C4-2B (cell line): ENCODE measurements at regions not wholly inside any gene's neighbourhood (a gene's known extent, or its start where the extent isn't known, plus 50 kb on each side); places are given as distances from the start of the nearest gene placed in this dataset.

Source experiments
- H3K27ac ChIP-seq: fragments of 450-650 bp; 2 replicates; pipeline ENCODE4 v1.5.1; 2017
- ZFX ChIP-seq: fragments of 450-650 bp; IDR thresholded peaks from 2 replicates; pipeline ENCODE4 v1.6.1; 2017
- TF ChIP-seq, protein P1 (sequence below): fragments of 450-650 bp; conservative IDR thresholded peaks from 2 replicates; pipeline ENCODE4 v1.5.1; 2017; ENCODE audit warnings: mild to moderate bottlenecking

DNA sequence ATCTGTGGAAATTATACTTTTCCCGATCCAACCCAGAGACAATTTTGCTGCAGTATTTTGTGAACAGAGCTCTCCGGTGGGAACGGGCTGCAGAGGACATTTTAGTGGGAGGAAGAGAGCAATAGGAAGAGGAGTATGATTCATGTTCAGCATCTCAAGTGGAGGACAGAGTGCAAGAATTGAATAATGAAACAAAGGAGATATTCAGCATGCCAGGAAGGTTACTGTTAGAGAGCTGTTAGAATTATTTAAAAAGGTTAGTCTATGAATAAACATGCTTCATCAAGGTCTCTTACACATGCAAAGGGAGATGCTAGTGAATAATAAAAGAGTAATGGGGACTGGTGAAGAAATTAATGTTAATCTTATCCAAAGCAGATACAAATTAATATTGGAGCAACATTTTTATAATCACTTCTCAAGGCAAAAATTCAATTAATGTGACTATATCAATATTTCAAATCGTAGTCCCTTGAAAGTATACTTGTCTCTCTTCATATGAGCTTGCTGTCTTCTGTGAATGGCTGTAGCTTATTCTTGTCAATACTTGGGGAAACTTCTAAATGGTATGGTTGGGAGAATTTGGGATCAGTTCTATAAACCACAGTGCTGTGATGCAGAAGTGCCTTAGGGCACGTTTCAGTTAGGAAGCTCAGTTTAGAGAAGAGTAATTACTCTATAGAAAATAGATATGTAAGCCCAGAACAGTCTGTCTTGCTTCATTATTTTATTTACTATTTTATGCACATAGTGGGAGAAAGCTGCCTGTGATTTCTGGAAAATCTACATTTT lies 1165.8 kb downstream of the OLFM4 start:
- no peak overlapping the region for H3K27ac ChIP-seq
- TF ChIP-seq, protein P1, sequence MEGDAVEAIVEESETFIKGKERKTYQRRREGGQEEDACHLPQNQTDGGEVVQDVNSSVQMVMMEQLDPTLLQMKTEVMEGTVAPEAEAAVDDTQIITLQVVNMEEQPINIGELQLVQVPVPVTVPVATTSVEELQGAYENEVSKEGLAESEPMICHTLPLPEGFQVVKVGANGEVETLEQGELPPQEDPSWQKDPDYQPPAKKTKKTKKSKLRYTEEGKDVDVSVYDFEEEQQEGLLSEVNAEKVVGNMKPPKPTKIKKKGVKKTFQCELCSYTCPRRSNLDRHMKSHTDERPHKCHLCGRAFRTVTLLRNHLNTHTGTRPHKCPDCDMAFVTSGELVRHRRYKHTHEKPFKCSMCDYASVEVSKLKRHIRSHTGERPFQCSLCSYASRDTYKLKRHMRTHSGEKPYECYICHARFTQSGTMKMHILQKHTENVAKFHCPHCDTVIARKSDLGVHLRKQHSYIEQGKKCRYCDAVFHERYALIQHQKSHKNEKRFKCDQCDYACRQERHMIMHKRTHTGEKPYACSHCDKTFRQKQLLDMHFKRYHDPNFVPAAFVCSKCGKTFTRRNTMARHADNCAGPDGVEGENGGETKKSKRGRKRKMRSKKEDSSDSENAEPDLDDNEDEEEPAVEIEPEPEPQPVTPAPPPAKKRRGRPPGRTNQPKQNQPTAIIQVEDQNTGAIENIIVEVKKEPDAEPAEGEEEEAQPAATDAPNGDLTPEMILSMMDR = no peak
- no peak for TF ChIP-seq ZFX

DNA sequence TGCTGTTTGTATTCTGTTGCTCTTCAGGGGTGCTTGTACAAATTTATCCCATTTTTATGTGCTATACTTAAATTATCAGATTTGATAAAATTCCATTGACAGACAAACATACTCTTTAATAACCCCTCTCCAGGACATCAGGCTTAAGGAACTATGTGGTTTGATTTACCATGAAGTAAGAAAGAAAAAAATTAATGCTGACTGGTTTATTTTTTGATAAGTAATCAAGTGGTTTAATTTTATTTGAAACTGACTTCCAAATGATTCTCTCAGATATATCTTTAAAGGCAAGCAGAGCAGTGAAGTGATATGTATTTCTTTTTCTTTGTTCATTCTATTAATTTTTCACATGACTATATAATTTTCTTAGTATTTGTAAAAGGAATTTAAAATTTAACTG lies 1168.1 kb downstream of the OLFM4 start:
- TF ChIP-seq, protein P1 = no peak
- TF ChIP-seq ZFX = no peak
- no peak overlapping the region for H3K27ac ChIP-seq

DNA sequence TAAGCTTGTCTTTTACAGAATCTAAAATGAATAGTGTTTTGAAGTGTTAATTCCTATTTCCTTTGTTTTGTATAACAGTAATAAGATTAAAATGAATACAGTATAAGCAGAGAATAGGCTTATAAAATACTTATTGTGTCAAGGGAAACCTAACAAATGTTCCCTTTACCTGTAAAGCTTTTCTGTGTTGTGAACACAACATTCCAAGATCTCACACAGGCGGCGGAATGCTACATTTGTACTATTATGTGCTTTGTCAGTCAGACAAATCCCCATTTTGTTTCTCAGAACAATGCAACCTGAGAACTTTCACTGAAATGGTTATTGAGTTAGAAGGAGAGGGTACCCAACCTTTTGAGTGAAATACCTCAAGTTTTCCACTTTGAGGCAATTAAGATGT lies 1170.3 kb downstream of the OLFM4 start:
- H3K27ac ChIP-seq = no peak overlapping the region
- TF ChIP-seq ZFX = no peak
- TF ChIP-seq, protein P1 = no peak

DNA sequence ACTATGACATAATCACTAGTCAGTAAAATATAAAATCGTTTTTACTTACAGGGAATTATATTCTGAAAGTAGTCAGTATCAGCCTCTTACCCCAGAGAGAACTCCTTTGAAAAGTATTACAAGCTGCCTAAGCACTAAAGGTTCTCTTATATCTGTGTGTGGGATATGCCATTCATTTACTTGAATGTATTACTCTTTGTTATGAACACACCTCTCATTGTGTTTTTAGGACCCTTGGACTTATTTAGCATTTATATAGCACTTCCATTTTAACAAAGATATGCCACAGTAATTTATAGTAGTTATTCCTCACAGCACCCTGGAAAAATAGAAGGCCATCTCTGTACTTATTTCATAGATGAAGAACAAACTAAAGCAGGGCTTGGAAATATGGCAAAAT lies 1178.0 kb downstream of the OLFM4 start:
- no peak overlapping the region for H3K27ac ChIP-seq
- TF ChIP-seq, protein P1 = no peak
- TF ChIP-seq ZFX = no peak

DNA sequence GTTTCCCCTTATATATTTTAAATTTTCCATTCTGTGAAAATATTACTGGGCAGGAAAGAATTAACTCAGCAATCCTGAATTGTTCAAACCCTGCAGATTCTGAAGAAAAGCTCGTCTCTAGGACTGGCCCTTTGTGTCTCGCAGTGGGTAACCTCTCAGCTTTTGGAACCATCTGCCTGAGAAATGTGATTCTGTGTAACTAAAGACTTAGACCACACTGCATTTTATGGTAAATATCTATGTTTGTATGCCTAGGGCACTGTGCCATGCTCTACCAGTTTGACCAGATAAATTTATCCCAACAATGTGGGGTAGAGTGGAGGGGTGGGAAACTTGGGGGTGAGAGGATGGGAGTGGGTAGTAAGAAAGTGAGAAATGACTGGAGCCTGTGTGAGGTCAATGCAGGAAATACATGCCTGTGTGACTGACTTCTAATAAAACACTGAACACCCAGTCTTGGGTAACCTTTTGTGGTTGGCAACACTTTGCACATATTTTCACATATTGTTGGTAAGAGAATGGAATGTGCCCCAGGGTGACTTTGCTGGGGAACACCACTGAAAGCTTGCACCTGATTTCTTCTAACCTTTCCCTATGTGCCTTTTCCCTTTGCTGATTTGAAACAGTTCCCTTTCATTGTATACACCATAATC lies 1181.9 kb downstream of the OLFM4 start:
- no peak overlapping the region for H3K27ac ChIP-seq
- TF ChIP-seq, protein P1 = no peak
- no peak for TF ChIP-seq ZFX

DNA sequence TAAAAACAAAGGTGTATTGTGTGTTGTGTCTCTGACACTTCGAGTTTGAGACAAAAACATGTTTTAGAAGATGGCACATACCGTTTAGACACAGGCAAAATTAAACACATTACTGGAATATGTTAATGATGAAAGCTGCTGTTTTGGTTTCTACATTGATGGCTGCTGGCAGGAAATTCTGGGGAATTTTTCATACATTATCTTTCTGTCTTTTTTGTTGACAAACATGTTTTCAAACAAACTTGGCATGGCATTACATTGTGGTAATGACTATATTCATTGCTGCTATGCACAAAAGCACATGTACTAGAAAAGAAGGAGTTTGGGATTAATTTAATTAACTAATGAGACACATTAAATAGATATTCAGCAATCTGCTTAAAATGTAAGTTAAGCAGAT lies 1187.6 kb downstream of the OLFM4 start:
- no peak overlapping the region for H3K27ac ChIP-seq
- TF ChIP-seq ZFX = no peak
- TF ChIP-seq, protein P1 = no peak

DNA sequence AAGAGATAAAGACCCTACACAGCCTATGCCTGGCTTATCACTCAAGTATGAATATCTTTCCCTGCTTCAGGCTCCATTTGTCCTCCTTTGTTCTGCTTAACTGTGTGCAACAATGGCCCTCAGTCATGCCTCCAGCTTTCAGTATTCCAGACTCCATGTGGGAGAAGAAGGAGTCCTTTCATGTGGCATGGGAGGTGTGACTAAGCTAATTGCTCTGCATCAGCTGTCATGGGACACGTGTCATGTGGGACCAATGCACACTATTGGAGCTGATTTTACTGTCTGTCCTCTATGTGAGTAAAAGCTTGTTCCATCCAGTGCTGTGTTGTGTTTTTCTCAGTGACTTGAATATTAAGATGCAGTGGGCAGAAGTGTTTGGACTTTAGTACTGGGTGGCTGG lies 1198.3 kb downstream of the OLFM4 start:
- TF ChIP-seq, protein P1 = no peak
- TF ChIP-seq ZFX = no peak
- no peak overlapping the region for H3K27ac ChIP-seq
